NCI-H2107 (cell line): ENCODE measurements at regions not wholly inside any gene's neighbourhood (a gene's known extent, or its start where the extent isn't known, plus 50 kb on each side); places are given as distances from the start of the nearest gene placed in this dataset.
"Not testable (repeated sequence)": the region's sequence is repeated elsewhere in the genome, so short reads cannot be mapped to it uniquely, and the experiment has no call there.

Experiments used
- DNase-seq: peaks from one replicate; lab custom pipeline; 2025; lab: John Stamatoyannopoulos, UW

DNA sequence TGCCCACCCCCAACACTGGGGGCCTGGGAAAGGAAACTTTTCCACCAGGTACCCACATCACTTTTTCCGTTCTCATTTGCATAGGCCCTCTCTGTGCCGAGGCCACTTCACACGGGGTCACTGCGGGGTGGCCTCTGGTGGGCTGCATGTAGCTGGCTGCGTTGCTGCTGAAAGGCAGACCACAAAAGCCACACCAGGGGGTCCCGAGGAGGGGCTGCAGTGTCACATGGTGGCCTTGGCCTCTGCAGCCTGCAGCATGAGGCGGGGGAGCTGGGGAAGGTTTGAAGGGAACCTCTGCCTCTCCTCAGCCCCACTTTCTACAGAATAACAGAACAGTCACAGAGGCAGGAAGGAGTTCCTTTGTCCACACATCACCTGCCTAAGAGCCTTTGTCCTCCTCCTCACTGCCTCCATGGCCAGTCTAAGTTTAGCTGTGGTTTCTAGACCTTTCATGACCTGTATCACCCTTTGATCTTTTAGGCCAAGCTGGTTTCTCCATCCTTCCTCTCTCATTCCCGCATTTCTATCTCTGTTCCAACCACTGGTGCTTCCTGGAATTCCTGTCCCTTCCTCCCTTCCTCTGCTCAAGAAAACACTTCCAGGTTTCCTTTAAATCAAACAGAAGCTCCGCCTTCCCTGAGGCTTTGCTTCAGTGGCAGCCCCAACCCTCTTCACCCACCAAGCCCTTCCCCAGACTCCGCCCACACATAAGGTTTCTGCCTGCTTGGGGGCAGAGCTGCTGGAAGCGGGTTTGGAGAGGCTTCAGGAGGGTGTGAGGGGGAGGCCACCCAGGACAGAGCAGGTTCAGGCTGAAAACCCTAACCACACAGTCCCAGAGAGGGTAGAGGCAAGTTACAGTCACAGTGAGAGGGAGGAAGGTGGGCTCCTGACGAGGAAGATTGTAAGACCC, 150.7 kb upstream of the TLE3 start:
- DNase-seq: no peak

DNA sequence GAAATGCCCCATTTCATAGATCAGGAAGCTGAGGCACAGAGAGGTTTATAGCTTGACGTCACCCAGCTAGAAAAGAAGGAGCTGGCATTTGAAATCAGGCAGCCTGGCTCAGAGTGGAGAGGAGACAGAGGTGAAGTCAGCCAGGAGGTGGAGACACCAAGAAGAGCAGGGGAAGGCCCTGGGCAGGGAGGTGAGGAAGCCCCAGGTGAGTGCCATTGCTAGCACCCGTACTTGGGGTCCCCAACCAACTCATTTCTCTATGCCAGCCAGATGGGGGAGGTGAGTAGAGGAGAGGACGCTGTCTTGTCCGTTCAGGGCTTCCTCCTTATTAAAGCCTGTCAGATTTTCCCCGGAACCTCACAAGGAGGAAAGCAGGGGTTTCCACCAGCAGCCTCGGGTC, 149.6 kb upstream of the TLE3 start:
- DNase-seq: no peak

DNA sequence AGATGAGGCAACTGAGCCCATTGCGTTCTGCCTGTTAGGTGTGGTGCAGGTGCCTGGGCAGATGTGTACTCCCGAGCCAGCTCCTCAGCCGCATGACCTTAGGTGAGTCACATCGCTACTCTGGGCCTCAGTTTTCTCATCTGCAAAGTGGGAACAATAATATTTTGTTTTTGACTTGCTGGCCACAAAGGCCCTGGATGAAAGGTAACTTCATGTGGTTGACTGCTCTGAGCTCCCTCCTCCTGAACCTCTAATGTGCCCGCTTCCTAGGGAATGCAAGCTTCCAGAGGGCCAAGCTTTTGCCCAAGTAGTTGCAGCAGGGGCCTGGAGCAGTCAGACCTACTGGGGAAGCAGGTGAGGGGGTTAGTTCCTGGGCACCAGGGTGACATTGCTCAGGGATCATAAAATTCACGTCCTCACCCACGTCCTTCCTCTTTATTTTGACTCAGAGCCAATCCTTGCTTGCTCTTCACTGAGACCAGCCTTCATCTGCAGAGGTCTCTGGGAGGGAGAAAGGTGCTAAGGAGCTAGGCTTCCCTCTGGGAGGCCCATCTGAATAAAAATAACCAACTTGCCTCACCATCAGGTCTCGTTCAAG, 149.0 kb upstream of the TLE3 start:
- DNase-seq: no peak

DNA sequence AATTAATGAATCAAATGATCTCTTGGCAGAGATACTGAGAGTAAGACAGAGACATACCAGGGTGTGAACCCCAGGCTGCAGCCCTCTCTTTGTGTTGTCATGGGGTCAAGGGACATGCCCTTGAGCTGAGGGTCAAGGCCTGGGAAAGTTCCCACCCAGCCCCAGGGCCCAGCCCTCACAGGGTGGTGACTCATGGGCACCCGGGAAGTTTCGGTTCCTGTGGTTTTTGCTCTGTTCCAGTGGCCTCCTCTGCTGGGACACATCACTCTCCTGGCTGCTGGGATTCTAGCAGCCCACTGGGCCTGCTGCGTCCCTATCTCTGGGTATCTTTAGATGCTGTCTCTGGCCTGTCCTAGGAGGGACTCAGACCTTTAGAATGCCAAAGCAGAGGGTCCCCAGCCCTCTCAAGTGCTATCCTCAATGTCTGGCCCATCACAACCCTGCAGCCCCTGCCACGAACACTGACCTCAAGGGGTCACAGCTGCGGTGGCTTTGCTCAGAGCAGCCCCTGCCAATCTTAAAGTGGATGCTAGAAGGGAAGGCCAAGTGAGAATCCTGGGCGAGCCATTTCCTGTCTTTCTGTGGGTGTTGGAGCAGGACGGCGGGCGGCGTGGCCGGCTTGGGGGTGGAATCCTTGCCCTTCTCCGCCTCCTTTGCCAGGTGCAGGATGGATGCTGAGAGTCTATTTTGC, 148.4 kb upstream of the TLE3 start:
- no peak for DNase-seq

DNA sequence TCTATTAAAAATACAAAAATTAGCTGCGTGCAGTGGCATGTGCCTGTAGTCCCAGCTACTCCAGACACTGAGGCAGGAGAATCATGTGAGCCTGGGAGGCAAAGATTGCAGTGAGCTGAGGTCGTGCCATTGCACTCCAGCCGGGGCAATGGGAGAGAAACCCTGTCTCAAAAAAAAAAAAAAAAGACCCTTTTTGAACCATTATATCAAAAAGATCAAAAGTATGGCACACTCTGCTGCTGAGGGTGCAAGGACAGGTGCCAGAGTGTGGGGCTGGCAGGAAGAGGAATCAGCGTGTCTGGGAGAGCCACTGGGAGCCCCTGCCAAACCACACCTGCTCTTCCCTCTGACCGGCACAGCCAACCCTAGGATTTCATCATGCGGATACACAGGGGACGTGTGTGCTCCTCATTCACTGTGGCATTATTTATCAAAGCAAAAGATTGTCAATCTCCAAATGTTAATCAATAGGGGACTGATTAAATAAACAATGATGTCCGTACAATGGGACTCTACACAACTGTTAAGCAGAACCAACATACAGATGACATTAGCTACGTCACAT, 147.3 kb upstream of the TLE3 start:
- no peak for DNase-seq

DNA sequence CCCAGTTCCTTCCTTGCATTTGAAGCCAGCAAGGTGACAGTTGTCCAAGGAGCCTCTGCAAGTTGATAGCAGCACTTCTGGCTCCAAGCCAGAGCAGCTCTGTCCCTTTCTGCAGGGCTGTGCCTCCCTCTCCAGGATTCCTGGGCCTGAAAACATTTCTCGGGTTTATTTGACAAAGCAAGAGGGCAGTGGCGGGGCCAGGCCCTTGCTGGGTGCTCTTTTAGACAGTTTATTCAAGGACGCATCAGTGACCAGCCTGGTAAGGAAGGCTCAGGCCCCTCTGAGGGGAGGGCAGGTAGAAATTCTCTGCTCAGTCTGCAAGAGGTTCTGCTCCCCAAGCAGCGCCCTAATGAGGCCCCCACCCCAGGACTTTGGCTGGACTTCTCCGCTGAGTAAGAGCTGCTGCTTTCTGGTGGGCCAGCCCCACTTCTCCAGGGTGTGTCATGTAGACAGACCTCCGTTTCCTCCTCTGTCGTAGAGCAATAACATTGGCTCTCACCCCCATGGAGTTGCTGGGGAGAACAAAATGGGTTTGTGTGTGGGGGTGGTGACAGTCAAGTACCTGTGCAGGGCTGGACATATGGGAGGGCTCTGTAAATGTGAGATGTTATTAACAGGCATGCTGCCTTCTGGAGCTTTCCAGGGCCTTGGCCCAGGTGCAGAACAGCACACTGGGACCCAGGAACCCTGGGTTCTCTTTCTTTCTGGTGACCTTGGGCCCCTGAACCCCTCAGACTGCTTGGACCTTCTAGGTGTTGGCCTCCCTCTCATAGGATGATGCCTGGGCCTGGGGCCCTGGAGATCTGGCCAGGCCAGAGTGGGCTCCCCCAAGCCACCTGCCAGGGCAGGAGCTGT, 146.2 kb upstream of the TLE3 start:
- no peak for DNase-seq

DNA sequence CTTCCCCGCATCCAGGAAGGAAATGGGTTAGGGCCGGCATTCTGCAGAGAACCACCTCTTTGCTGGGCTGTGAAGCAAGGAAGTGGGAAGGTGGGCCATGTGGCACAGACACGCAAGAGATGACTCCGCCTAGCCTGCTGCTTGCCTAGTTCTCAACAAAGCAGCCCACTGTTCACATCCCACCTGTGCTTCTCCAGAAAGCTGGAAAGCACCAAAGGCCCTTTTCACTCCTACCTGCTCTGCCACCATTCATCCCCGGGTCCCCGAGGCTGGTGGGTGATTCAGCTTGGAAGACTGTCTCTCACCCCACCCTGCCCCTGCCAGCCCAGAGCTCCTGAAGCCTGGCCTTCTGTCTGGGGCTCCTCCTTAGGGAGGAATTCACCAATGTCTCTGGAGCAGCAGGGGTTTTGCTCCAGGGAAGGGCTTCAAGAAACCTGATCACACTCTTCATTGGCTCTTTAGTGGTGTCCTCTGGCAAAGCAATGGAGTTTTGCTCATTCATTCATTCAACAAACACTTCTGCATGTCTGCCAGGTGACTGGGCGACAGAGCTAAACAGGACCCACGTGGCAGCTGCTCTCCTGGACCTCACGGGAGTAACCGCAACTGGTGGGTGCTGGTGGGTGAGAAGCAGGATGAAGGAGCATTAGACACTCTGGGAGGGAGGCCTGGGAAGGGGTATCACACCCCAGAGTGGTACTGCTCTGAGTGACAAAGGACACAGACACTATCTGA, 145.4 kb upstream of the TLE3 start:
- no peak for DNase-seq

DNA sequence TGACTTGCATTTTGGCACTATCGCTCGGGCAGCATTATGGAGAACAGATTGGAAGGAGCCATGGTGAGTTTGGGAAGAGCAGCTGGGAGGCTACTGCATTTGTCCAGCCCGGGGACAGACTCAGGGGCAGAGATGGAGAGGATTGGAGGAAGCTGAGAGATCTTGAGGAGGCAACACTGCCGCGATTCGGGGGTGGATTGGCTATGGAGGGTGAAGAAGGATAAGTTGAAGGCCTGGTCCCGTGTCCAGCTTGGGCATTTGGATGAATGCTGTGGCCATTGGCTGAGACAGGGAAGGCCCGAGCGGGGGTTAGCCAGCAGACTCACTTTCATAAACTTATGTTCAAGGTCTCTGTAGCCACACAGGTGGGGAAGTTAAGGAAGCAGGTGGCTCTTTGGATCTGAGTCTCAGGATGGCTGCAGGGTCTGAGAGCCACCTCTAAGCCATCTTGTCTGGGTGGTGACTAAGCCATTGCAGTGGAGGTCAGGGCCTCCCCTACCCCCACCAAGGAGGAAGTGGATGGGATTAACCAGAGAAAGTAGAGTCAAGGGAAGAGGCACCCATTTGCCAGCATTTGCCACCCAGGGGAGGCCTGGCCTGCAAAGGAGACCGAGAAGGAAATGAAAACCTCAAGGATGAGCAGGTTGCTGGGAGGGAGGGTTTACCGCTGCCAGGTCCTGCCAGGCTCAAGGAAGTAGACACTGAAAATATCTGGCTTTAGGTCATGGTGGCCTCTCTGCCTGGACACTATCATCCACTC, 144.0 kb upstream of the TLE3 start:
- no peak for DNase-seq

DNA sequence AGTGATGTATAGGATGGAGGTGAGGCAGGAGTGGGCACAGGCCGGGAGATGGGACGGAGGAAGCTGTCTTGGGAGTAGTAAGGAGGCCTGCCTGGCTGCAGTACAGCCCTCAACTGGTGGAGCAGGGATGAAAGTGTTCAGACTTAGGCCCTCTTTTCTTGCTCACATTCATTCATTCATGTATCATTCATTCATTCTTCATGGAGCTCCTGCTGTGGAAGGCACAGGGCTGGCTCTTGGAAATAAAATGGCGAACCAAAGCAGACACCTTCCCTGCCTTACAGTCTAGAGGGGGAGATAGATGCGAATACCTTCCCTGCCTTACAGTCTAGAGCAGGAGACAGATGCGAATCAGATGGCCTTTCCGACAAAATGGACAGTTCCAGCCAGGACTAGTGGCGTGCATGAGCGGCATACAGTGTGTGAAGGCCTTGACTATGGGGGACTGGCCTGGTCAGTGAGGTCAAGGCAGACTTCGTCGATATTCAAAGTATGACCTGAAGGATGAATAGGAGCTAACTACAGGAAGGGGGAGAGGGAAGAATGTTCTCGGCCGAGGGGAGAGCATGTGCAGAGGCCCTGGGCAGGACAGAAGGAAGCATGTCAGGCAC, 143.2 kb upstream of the TLE3 start:
- no peak for DNase-seq

DNA sequence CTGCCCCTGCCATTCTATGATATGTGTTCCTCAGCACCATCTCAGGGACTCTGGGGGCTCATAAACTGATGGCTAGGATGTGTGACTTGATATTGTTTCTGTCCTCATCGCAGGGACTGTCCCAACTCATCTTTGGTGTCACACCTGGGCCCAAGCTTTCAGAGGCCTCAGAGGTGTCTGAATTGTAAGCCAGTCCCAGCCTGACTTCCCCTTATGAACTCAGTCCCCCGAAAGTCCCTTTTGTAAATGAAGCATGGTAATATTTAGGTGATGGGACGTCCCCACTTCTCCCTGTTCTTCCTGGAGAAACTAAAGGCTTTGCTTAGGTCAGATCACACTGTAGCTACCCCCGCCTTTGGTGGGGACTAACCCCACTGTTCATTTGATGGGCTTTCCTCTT, 142.4 kb upstream of the TLE3 start:
- DNase-seq: no peak

DNA sequence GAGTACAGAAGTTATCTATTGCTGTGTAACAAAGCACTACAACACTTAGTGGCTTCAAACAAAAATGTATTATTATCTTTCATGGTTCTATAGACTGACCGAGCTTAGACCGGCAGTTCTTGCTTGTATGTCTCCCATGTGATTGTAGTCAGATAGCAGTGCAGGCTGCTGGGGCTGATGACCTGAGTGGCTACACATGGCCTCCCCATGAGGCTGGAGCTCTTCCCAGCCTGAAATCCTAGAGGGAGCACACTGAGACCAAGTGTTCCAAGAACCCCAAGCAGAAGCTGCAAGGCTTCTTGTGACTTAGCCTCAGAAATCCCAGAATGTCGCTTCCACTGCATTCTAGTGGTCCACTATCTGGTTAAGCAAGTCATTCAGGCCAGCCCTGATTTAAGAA, 141.2 kb upstream of the TLE3 start:
- no peak for DNase-seq

DNA sequence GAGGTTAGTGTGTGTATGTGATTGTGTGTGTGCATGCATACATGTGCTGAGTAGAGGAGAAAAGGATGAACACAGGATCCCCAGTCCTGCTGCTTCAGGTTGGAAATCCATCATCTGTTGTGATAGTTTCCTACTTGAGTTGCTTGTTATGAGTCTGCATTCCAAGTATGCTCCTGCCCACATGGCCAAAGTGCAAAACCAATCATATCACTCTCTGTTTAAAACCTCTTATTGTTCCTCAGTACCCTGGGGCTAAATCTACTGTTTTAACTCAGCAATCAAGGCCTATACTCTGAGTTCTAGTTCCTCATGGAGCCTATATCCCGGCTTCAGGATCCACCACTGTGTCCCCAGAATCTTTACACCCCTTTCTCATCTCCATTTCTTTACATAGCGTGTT, 139.9 kb upstream of the TLE3 start:
- no peak for DNase-seq

DNA sequence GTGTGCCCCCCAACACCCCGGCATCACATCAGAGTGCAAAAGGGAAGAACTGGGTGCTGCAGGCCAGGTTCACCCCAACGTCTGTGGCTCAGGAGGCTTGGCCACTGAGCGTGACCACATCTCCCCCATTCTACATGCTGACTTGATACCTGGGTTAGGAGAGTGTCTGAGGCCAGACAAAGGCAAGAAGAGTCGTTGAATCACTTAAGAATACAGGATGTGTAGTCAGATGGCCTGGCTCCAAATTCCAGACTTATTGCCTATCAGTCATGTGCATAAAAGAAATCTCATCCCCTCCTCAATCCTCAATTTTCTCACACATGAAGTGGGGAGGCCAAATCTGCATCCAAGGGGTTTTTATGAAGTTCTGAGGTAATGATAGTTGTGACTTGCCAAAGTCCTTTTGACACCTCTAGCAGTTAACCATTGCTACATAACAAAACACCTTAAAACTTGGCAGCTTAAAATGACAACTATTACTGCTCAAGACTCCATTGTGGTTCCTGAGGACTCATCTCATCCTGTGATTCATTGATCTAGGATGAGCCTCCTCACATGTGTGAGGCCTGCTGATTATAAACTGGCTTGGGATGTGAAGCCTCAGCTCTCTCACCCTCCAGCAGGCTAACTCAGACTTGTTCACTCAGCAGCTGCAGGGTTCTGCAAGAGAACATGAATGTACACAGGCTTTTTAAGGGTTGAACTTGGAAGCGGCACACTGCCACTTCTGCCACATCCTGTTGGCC, 138.8 kb upstream of the TLE3 start:
- DNase-seq: no peak

DNA sequence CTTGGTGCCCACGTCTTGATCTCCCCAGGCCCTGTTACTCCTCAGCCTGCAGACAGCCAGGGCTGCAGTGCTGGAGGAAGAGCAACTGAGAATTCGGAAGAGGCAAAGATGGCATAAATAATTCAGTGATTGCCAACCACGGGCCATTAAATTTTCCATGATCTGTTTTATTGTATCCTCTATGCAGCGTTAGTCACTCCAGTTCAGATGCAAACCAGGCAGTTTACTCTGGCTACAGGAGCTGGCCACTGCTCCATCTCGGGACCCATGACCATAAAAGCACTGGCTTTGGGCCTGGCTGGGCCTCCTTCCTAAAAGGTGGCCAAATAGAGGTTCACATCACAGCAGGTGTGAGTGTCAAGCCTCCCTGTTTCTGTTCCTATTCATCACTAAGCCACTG, 137.6 kb upstream of the TLE3 start:
- no peak for DNase-seq

DNA sequence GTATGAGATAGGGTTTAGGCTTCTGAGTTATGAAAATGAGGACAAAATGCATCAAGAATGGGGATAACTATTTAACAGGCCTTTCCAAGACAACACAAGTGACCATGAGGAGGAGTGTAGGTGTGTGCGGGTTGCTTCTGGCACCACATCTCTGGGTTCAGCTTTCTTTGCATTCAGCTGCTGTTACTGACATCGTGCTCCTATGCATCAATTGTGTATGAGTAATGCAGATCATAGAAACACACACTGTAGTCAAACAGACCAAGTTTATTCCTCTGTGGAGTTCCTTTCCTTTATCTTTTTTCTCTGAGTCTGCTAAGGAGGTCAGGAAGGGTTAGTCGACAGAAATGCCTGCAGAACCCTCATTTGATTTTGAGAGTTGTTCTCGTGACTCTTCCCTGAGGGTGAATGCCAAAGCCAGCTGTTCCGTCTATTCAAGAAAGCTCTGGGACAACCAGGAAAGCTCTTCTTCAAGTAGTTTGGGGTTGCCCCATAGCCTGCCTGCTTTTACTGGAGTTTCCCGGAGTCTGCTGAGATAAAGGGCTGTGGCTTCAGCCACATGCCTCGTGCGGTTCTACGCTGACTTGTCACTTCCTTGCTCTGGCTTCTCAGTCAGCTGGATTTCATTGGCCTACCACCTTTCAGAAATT, 136.7 kb upstream of the TLE3 start:
- no peak for DNase-seq

DNA sequence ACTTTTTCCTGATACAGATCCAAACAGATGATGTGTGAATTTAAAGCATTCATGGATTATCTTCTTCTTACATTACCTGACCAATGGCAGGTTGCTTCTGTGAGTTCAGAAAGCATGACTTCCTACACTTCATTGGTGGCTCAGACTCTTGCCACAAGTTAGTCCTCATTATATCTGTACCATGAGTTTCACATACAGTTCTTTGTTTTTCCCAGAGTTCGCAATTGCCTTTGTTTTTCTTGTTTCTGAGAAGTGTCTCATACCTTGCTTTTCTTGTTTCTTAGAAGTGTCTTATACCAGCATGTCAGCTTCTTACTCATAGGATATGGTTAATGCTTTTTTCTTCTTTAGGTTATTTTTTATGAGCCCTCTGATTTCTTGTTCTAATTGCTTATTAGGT, 133.8 kb upstream of the TLE3 start:
- DNase-seq: no peak

DNA sequence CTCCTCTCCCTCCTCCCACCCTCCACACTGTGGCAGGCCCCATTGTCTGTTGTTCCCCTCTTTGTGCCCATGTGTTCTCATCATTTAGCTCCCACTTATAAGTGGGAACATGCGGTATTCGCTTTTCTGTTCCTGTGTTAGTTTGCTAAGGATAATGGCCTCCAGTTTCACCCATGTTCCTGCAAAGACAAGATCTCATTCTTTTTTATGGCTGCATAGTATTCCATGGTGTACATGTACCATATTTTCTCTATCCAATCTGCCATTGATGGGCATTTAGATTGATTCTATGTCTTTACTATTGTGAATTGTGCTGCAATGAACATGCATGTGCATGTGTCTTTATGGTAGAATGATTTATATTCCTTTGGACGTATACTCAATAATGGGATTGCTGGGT, 130.2 kb upstream of the TLE3 start:
- not testable (repeated sequence) for DNase-seq

DNA sequence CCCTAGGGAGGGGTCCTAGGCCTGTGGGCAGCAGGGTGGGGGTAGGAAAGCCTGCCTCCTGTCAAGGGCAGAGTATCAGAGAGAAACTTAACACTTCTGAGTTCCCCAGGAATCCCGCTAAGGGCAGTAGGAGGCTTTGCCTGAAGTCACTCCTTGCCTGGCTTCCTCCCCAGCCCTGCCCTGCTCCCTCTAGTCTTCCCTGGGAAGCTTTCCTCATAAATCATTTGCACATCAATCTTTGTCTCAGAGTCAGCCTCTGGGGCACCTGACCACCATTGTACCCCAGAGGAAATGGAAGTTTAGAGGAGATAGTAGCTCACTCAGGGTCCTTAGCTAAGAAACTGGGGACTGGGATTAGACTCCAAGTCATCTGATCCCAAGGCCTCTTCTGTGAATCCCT, 129.4 kb upstream of the TLE3 start:
- DNase-seq: no peak
